Activated naive CD4-positive, alpha-beta T cell (primary cell): ENCODE measurements at regions not wholly inside any gene's neighbourhood (a gene's known extent, or its start where the extent isn't known, plus 50 kb on each side); places are given as distances from the start of the nearest gene placed in this dataset.
"Not testable (repeated sequence)": the region's sequence is repeated elsewhere in the genome, so short reads cannot be mapped to it uniquely, and the experiment has no call there.

Experiments
- DNase-seq, 4 experiments: peaks; one replicate each; lab custom pipeline; 2025; lab: John Stamatoyannopoulos, UW

- DNase-seq: no peak
Observed at GRCh38 chr3:124636101-124636862, 94.0 kb upstream of the UMPS start.

GRCh38 chr3:124636863-124637296, 93.4 kb upstream of the UMPS start:
- no peak for DNase-seq

DNA sequence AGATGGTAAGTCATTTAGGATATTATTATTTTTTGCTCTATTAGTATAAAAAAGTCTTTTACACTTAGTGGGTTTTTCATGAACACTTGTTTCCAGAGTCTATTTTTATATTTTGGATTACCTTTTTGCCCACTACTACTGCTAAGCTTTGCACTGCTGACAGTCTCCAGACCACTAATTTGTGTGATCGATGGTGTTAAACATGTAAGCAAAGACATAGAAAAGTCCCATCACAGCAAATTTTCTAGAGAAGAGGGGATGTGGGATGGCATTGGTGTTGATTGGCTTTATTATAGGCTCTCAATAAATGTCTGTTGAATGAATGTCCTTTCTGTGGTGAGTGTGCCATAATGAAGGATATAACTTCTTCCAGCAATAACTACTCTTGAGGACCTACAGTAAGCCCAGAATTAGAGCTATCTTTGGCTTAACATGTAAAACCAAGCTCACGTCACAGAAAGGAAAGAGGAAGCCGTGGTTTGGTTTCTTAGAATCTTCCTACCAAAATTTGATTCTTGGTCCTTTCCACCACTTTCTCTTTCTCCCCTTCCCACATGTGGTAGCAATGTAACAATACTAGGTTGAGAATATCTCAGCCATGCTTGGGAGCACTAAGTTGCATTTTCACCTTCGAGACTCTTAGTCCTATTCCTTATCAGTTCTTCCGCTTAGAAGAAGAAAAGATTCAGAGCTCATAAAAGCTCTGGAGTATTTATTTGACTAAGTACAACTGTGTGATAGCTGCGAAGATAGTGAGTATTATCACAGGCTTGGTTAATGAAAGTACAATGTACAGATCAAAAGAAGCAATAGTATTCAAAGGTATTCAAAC, 90.6 kb upstream of the UMPS start:
- DNase-seq: no peak

DNA sequence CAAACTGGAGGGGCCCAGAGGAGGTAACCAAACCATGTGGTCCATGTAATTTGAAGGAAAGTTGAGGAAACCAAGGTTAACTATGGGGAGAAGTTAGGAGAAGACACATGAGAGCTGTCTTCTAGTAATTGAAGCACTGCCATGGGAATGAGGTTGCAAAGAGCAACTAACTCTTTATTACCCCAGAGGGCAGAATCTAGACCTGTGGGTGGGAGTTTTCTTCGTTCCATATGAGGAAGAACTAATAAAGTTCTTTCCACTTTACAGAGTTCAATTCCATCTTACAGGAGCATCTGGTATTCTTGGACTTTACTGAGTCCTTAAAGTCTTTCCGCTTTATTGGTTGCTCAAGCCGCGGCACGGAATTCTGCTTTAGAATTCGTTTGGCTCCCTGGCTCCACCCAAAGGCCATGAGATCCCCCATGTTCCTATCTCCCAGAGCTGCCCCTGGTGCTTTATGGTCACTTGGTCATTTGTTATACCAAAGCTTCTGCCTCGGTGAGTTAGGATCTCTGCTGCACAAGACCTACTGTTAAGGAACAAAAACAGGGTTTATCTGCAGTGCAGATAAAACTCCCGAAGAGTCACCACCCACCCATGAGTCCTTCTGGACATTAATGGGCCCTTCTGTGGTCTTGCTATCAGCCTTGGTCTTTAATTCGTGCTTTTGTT, 89.5 kb upstream of the UMPS start:
- DNase-seq: no peak

DNA sequence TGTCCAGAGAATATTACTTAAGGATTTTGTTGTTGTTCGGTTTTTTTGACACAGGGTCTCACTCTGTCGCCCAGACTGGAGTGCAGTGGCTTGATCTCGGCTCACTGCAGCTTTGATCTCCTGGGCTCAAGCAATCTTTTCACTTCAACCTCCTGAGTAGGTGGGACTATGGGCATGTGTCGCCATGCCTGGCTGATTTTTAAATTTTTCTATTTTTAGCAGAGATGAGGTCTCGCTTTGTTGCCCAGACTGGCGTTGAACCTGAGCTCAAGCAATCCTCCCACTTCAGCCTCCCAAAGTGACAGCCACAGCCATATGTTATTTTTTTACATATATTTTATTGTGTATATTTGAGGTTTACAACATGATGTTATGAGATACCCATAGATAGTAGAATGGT, 86.8 kb upstream of the UMPS start:
- DNase-seq: no peak

GRCh38 chr3:124646186-124646585, 84.1 kb upstream of the UMPS start:
- not testable (repeated sequence) for DNase-seq

GRCh38 chr3:124648551-124648950, 81.7 kb upstream of the UMPS start:
- DNase-seq: no peak

DNA sequence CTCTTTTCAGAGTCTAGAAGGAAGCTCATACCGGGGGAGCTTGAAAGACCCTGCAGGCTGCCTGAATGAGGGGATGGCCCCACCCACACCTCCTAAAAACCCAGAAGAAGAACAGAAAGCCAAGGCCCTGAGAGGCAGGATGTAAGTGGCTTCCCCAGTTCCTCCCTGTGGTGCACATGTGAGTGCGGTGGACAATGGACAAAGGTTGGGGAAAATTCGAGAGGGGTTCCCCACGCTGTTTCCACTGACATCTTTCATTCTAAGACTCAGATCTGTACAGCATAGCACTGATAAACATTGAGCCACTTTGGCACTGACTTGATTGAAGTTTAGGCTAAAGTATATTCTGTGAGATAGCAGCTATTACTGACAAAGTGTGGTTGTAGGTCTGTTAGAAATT, 79.5 kb upstream of the UMPS start:
- no peak for DNase-seq

- not testable (repeated sequence) for DNase-seq
Observed at GRCh38 chr3:124651416-124651815, 78.8 kb upstream of the UMPS start.

DNA sequence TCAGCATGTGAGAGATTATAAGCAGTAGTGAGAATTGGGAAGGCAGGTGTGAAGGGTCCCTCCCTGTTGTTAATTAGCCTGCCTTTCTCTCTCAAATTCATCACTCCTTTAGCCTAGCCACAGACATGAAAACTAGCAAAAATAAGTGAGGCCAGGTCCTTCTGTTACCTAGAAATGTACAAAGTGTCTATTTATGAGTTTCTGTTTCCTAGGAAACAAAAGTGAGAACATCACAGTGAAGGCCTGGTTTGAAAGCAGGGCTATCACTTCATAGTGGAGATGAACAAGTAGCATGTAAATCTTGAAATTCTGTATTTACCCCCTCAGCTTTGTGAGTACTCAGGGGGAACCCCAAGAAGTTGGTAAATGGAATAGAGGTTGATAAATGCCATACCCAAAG, 78.2 kb upstream of the UMPS start:
- no peak for DNase-seq

GRCh38 chr3:124653071-124653796, 77.0 kb upstream of the UMPS start:
- no peak for DNase-seq

DNA sequence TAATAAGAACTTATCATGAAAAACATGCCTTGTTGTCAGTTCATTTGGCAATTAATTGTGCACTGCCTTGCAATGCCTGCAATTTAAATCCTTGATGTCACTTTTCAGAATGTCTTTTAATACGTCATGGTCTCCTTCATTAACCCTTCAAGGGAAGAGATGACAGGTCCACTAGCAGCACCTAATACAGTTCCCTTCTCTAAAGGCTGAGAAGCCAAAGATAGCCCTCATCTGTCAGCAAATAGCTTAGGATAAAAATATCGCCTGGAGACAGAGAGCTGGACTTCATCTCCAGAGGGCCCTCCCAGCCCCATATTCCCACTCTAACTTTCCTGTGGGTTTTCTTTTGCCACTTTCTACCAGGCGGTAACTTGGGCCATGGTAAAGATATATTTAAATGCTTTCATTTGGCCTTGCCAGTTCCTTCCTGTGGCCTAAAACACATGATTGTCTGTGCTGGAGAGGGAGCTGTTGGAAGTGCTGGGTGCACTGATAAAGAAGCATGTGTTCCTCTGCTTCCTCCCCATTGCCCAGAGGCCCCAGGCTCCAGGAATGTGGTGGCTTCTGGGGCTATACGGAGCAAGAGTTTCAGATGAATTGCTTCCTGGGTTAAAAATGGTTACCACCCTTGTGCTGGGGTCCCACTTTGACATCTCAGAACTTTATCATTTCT, 76.3 kb upstream of the UMPS start:
- no peak for DNase-seq

GRCh38 chr3:124654470-124654845, 75.8 kb upstream of the UMPS start:
- no peak for DNase-seq

- DNase-seq: no peak
Observed at GRCh38 chr3:124656531-124656930, 73.7 kb upstream of the UMPS start.

- DNase-seq: no peak
Observed at GRCh38 chr3:124657138-124657537, 73.1 kb upstream of the UMPS start.

- no peak for DNase-seq
Observed at GRCh38 chr3:124658270-124658669, 72.0 kb upstream of the UMPS start.

GRCh38 chr3:124659175-124659574, 71.1 kb upstream of the UMPS start:
- no peak for DNase-seq

DNA sequence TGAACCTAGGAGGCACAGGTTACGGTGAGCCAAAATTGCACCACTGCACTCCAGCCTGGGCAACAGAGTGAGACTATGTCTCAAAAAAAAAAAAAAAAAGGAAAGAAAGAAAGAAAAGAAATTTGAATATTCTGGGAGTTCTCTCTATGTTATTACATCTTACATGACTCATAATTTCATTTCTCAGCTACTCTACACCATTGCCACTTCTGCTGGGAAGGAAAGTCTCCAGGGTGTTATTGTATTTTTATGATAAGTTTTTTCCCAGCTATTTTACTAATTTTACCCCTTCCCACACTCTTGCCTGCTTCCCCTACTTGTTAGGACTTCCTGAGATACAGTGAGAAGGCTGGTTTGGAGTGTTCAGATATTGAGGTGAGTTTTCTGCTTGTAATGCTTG, 69.7 kb upstream of the UMPS start:
- DNase-seq: no peak

DNA sequence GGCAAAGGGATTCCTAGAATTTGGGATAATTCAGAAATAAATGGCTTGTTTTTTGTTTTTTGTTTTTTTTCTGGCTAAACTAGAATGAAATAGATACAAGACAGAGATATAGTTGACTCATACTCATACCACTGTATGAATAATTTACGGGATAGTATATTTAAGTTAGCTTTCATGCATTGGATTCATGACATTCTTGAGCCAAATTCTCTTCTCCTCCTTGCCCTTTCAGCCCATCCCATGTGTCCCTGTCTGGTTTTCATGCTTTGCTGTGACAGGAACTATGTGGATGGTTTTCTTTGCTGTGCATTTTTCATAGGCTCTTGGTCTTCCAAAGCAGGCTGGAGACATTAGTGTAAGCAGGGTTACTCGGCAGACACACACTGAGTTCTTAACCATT, 66.6 kb upstream of the UMPS start:
- no peak for DNase-seq

DNA sequence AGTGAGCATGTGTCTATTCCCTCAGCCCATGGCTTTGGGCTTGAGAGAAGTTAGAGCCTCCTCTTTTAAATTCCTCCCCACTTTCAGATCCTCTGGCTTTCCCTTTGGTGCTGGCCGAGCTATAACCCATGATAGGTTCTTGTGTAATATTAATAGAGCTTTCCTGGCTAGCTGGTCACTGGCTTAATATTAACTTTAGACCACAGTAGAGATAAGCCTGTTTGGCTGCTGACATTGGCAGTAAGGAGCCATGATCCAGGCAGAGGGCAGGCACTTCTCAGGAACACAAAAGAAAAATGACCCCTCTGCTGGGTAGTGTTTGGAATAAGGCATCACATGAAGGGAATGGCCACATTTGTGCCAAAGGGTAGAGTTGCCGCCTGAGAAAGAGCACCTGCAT, 65.4 kb upstream of the UMPS start:
- no peak for DNase-seq

- no peak for DNase-seq
Observed at GRCh38 chr3:124666067-124666466, 64.2 kb upstream of the UMPS start.

DNA sequence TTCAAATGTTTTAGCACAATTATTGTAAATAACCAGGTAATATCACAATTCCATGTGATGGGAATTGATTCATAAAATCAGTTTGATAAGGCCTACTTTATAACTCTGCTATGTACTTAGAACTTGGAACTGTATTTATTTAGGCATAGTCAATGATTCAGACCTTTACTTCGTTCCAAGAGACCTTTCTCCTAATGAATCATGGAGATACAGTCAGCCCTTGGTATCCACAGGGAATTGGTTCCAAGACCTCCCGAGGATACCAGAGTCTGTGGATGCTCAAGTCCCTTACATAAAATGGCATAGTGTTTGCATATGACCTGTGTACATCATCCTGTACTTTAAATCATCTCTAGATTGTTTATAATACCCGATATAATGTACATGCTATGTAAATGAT, 60.8 kb upstream of the UMPS start:
- no peak for DNase-seq
